ENCODE measurements at regions not wholly inside any gene's neighbourhood (a gene's known extent, or its start where the extent isn't known, plus 50 kb on each side); places are given as distances from the start of the nearest gene placed in this dataset.

- BruUV-seq (replicated peaks): no TSS peak
- CTCF ChIA-PET: interaction anchor here (0.9 kb wide), 1 partner anchor 13 kb away, joined by 3 read pairs; no protein-coding TSS in a partner anchor
- POLR2A ChIA-PET: interaction anchor here (0.6 kb wide), 1 partner anchor 619 kb away, joined by 3 read pairs; no protein-coding TSS in a partner anchor
- intact Hi-C loops (cut with micrococcal nuclease; ENCODE audit: unreplicated experiment) (no loop called here), in situ Hi-C loops (cut with HindIII; ENCODE audit: low pct_unique_long_range_greater_than_20kb, low sequenced_read_pairs) (no loop called here)
- no peak for DNase-seq (ENCODE audit: low read depth, low spot score)
- Histone ChIP-seq H3K27ac (ENCODE audit: low read length) (no peak overlapping the region), H3K4me3 (ENCODE audit: low read depth in 2 of 2, low read length in 2 of 2) (no peak overlapping the region), H3K9me3 (ENCODE audit: control insufficient read depth, insufficient read depth, low read depth, low read length) (no peaks in the 10 kb centered on the region), H3K36me3 (ENCODE audit: control insufficient read depth, insufficient read depth, low read length) (no peaks in the 10 kb centered on the region), H3K4me1 (ENCODE audit: control insufficient read depth, insufficient read depth, low read length) (no peaks in the 10 kb centered on the region), H3K27me3 (ENCODE audit: control insufficient read depth, insufficient read depth, low read length) (no peaks in the 10 kb centered on the region)
- TF ChIP-seq POLR2AphosphoS5 (IDR thresholded peaks at IDR 0.05; ENCODE audit: low read depth, low read length): no peak
- no peak for TF ChIP-seq TCF7L2 (IDR thresholded peaks at IDR 0.05; ENCODE audit: low read depth, low read length)
- ATAC-seq: no peak
Measured at GRCh38 chr21:39124681-39125251, 58.5 kb downstream of the PSMG1 start.

GRCh38 chr21:39123375-39123774 lies 59.9 kb downstream of the PSMG1 start:
- H3K4me1 ChIP-seq (ENCODE audit: control insufficient read depth, insufficient read depth, low read length): no peaks in the 10 kb centered on the region
- POLR2A ChIA-PET: no interaction called here
- H3K27me3 ChIP-seq (ENCODE audit: control insufficient read depth, insufficient read depth, low read length): no peaks in the 10 kb centered on the region
- in situ Hi-C loops (cut with HindIII; ENCODE audit: low pct_unique_long_range_greater_than_20kb, low sequenced_read_pairs) (no loop called here), intact Hi-C loops (cut with micrococcal nuclease; ENCODE audit: unreplicated experiment) (no loop called here)
- H3K9me3 ChIP-seq (ENCODE audit: control insufficient read depth, insufficient read depth, low read depth, low read length): no peaks in the 10 kb centered on the region
- TF ChIP-seq TCF7L2 (IDR thresholded peaks at IDR 0.05; ENCODE audit: low read depth, low read length) (no peak), SIN3A (IDR thresholded peaks at IDR 0.05; ENCODE audit: borderline replicate concordance, insufficient read depth, low read depth, low read length) (no peak), POLR2AphosphoS5 (IDR thresholded peaks at IDR 0.05; ENCODE audit: low read depth, low read length) (no peak), REST (IDR thresholded peaks at IDR 0.05; ENCODE audit: insufficient read depth in 1 of 2, low read depth in 2 of 2, low read length in 1 of 2) (no peak)
- TF ChIP-seq, protein P1, sequence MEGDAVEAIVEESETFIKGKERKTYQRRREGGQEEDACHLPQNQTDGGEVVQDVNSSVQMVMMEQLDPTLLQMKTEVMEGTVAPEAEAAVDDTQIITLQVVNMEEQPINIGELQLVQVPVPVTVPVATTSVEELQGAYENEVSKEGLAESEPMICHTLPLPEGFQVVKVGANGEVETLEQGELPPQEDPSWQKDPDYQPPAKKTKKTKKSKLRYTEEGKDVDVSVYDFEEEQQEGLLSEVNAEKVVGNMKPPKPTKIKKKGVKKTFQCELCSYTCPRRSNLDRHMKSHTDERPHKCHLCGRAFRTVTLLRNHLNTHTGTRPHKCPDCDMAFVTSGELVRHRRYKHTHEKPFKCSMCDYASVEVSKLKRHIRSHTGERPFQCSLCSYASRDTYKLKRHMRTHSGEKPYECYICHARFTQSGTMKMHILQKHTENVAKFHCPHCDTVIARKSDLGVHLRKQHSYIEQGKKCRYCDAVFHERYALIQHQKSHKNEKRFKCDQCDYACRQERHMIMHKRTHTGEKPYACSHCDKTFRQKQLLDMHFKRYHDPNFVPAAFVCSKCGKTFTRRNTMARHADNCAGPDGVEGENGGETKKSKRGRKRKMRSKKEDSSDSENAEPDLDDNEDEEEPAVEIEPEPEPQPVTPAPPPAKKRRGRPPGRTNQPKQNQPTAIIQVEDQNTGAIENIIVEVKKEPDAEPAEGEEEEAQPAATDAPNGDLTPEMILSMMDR (IDR thresholded peaks at IDR 0.05): no peak
- CTCF ChIA-PET: no interaction called here
- ATAC-seq: no peak
- no peak overlapping the region for H3K27ac ChIP-seq (ENCODE audit: low read length)
- H3K36me3 ChIP-seq (ENCODE audit: control insufficient read depth, insufficient read depth, low read length): no peaks in the 10 kb centered on the region
- H3K4me3 ChIP-seq (ENCODE audit: low read depth in 2 of 2, low read length in 2 of 2): no peak overlapping the region
- no TSS peak for BruUV-seq (replicated peaks)
- no peak for DNase-seq (ENCODE audit: low read depth, low spot score)

GRCh38 chr21:39121600-39122355 lies 61.5 kb downstream of the PSMG1 start:
- Histone ChIP-seq H3K36me3 (ENCODE audit: control insufficient read depth, insufficient read depth, low read length) (no peaks in the 10 kb centered on the region), H3K4me1 (ENCODE audit: control insufficient read depth, insufficient read depth, low read length) (no peaks in the 10 kb centered on the region), H3K27ac (ENCODE audit: low read length) (no peak overlapping the region), H3K4me3 (ENCODE audit: low read depth in 2 of 2, low read length in 2 of 2) (no peak overlapping the region), H3K27me3 (ENCODE audit: control insufficient read depth, insufficient read depth, low read length) (no peaks in the 10 kb centered on the region), H3K9me3 (ENCODE audit: control insufficient read depth, insufficient read depth, low read depth, low read length) (no peaks in the 10 kb centered on the region)
- no peak for DNase-seq (ENCODE audit: low read depth, low spot score)
- in situ Hi-C loops (cut with HindIII; ENCODE audit: low pct_unique_long_range_greater_than_20kb, low sequenced_read_pairs): no loop called here
- intact Hi-C loops (cut with micrococcal nuclease; ENCODE audit: unreplicated experiment): no loop called here
- CTCF ChIA-PET: no interaction called here
- POLR2A ChIA-PET: interaction anchor here (0.7 kb wide), 1 partner anchor 12 kb away, joined by 3 read pairs; no protein-coding TSS in a partner anchor
- TF ChIP-seq POLR2AphosphoS5 (IDR thresholded peaks at IDR 0.05; ENCODE audit: low read depth, low read length) (no peak), SIN3A (IDR thresholded peaks at IDR 0.05; ENCODE audit: borderline replicate concordance, insufficient read depth, low read depth, low read length) (no peak), REST (IDR thresholded peaks at IDR 0.05; ENCODE audit: insufficient read depth in 1 of 2, low read depth in 2 of 2, low read length in 1 of 2) (no peak), TCF7L2 (IDR thresholded peaks at IDR 0.05; ENCODE audit: low read depth, low read length) (no peak)
- TF ChIP-seq, protein P1 (IDR thresholded peaks at IDR 0.05): no peak
- ATAC-seq: no peak
- no TSS peak for BruUV-seq (replicated peaks)
